Activated naive CD8-positive, alpha-beta T cell treated with anti-CD3 and anti-CD28 coated beads for 36 hours (primary cell): ENCODE measurements at regions not wholly inside any gene's neighbourhood (a gene's known extent, or its start where the extent isn't known, plus 50 kb on each side); places are given as distances from the start of the nearest gene placed in this dataset.

Experiments
- DNase-seq: peaks from one replicate; pipeline ENCODE4 v3.0.0; 2021
- H3K27ac Mint-ChIP-seq: one replicate; pipeline ENCODE4 v1.8.0; 2022; ENCODE audit warnings: mild to moderate bottlenecking, moderate library complexity, mixed read lengths
- H3K27me3 Mint-ChIP-seq: one replicate; pipeline ENCODE4 v1.8.0; 2022; ENCODE audit warnings: mild to moderate bottlenecking, mixed read lengths
- H3K36me3 Mint-ChIP-seq: one replicate; pipeline ENCODE4 v1.8.0; 2021; ENCODE audit warnings: mild to moderate bottlenecking, mixed read lengths
- H3K4me1 Mint-ChIP-seq: one replicate; pipeline ENCODE4 v1.8.0; 2021; ENCODE audit warnings: mixed read lengths
- H3K4me3 Mint-ChIP-seq: one replicate; pipeline ENCODE4 v1.8.0; 2022; ENCODE audit warnings: mild to moderate bottlenecking, moderate library complexity, mixed read lengths
- H3K9me3 Mint-ChIP-seq: one replicate; pipeline ENCODE4 v1.8.0; 2022; ENCODE audit warnings: mixed read lengths

DNA sequence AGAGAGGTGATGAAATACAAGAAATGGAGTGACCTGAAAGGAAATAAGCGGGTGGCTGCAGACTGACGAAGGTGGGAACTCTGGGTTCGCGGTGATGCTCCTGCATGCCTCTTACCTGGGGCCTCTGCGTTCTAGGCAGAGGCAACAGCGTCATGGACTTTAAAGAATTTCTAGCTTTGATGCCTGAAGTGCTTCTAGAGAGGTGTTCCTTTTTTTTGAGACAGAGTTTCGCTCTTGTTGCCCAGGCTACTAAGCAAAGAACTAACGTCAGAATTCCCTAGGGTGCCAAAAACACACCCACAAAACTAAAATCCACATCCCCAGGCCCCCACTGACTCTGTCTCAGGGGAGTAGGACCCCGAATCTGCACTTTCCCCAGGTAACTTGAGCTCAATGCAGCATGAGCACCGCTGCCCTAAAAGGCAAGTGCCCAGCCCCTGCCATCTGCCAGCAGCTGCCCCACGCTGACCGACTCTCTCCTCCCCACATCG, 110.5 kb upstream of the ID2 start:
- Mint-ChIP-seq H3K27ac (no peak overlapping the region), H3K4me1 (peaks cover 22% of the 10 kb centered on the region), H3K9me3 (no peaks in the 10 kb centered on the region), H3K4me3 (no peak overlapping the region), H3K36me3 (no peaks in the 10 kb centered on the region), H3K27me3 (peaks cover 21% of the 10 kb centered on the region)
- no peak for DNase-seq

DNA sequence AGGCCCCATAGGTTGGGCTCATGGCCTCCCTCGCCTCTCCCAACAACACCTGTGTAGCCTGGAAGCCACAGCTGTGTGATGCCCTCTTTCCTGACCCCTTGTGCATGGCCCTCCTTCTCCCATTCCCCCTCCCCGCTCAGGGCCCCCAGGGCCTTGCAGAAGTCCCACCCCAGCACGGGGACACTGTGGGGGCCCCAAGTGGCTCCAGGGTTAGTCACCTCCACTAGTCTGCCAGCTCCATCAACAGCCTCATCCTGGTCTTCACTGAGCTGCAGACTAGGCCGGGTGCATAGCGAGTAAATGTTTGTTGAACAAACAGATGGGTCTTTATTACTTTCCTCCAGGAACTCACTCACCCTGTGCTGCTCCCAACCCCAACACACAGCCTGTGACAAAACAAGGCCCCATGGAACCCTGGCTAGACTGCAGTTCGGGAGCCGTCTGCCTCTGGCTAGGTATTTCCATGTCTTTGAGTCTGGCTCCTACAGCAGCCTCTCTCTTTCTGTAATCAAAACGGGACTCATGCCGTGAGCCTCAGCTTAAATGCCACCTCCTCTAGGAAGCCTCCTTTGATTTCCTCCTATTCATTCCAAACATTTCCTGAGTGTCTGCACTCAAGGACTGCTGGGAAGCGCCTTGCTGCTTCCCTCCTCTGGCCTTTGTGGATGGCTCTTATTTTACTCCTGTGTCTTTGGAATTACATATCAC, 109.9 kb upstream of the ID2 start:
- H3K4me3 Mint-ChIP-seq: no peak overlapping the region
- no peaks in the 10 kb centered on the region for H3K9me3 Mint-ChIP-seq
- H3K27me3 Mint-ChIP-seq: peaks cover 25% of the 10 kb centered on the region
- no peaks in the 10 kb centered on the region for H3K36me3 Mint-ChIP-seq
- H3K27ac Mint-ChIP-seq: no peak overlapping the region
- H3K4me1 Mint-ChIP-seq: peaks cover 28% of the 10 kb centered on the region
- DNase-seq: no peak

DNA sequence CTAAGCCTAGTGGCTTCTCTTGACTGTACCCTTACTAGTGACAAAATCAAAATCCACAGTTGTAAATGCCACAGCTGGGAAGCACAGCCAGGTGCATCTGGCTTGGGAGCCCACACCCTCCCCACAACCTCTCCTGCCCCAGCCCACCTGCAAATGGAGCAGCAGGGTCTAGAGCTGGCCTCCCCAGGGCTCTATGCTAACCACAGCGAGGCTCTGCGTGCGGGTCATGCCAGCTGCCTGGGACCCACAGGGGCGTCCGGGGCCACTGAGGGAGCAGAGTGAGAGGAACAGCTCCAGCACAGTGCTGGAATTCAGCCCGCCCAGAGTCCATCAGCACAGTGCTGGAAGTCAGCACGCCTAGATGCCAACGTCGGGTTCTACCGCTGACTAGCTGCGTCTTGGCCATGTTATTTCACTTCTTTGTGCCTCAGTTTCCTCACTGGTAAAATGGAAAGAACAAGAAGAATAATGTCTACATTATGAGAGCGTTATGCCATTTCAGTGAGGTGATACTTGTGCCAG, 109.1 kb upstream of the ID2 start:
- Mint-ChIP-seq H3K9me3 (no peaks in the 10 kb centered on the region), H3K4me3 (no peak overlapping the region), H3K27me3 (peaks cover 29% of the 10 kb centered on the region), H3K27ac (no peak overlapping the region), H3K4me1 (peaks cover 36% of the 10 kb centered on the region), H3K36me3 (no peaks in the 10 kb centered on the region)
- DNase-seq: no peak

DNA sequence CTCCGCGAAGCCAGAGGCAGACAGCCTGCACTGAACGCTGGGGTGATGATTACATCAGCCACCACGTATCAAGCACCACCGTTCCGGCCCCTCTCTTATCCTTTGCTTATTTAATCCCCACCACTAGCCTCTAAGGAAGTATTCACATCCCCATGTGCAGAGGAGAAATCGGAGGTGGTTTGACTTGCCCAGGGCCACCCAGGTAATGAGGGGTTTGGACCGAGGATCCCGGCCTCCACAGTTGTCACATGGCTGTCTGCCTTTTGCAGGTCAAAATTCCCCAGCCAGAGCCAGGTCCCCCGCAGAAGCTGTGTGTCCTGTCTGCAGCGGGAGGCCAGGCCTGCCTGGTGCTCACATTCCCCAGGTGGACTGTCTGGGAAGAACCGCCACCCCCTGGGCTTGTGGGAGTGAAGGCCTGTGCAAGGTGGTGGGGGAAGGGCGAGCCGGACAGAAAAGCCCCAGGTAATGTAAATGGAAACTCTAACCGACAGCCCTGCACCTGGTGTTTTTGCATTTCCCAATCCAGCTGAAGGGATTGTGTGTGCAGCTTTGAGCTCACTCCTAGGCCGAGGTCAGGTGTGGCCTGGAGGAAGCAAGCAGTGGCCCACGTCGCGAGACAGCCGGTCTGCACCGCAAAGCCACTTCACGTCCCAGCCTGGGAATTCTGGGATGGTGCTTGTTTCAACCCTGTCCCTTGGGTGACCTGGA, 108.5 kb upstream of the ID2 start:
- Mint-ChIP-seq H3K27me3 (peaks cover 35% of the 10 kb centered on the region), H3K27ac (no peak overlapping the region), H3K9me3 (no peaks in the 10 kb centered on the region), H3K4me1 (peaks cover 36% of the 10 kb centered on the region), H3K4me3 (no peak overlapping the region), H3K36me3 (no peaks in the 10 kb centered on the region)
- no peak for DNase-seq

DNA sequence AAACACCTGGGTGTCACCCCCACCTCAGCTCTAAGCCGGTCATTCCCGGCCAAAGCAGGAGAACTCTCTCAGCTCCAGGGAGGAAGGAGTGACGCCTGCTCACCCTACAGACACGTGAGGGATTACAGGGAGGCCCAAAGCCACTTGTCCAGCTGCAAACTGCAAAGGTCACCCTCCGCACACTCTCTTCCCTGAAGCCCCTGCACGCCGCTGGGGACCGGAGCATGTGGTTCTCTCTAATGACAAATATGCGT, 108.0 kb upstream of the ID2 start:
- Mint-ChIP-seq H3K9me3 (no peaks in the 10 kb centered on the region), H3K36me3 (no peaks in the 10 kb centered on the region), H3K4me3 (no peak overlapping the region), H3K27ac (no peak overlapping the region), H3K4me1 (peaks cover 36% of the 10 kb centered on the region), H3K27me3 (peaks cover 40% of the 10 kb centered on the region)
- DNase-seq: no peak

DNA sequence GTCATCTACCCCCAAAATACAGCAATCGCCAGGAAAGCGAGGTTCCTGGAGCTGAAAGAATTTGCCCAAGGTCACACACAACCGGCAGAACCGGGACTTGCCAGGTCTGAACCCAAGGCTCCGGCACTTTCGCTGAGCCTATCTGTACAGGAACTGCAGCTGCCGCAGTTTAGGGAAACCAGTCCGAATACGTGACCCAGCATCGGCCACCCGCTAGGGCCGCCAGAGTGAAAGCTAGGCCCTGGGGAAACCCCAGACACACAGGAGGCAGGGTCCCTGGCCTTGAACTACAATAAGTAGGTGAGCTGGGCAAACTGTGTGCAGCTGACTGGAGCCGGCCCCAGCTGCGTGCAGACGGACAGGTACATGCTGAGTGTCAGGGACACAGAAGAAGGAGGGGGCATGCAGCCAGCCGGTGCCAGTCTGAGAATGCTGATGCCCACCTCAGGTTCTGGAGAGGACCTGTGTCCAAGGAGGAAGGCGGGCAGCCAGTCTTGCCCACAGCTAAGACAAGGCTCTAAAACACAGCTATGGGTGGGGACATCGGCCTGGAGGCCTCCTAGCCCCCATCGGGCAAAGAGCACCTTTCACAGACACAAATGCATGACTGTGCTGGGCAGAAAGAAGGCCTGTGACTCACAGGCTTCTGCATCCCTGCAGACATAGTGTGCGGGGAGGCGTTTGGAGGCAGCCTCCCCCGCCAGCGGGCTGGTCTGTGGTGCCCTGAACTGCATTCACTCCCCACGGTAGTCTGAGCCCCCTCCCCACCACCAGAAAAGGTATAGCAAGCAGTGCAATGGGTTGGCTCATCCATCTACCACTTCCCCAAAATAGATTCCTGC, 107.4 kb upstream of the ID2 start:
- H3K4me1 Mint-ChIP-seq: peaks cover 36% of the 10 kb centered on the region
- no peaks in the 10 kb centered on the region for H3K9me3 Mint-ChIP-seq
- no peak for DNase-seq
- H3K36me3 Mint-ChIP-seq: no peaks in the 10 kb centered on the region
- peak overlapping the region; percentile 38 for H3K4me3 Mint-ChIP-seq
- peak overlapping the region; percentile 40 for H3K27ac Mint-ChIP-seq
- peaks cover 45% of the 10 kb centered on the region for H3K27me3 Mint-ChIP-seq

DNA sequence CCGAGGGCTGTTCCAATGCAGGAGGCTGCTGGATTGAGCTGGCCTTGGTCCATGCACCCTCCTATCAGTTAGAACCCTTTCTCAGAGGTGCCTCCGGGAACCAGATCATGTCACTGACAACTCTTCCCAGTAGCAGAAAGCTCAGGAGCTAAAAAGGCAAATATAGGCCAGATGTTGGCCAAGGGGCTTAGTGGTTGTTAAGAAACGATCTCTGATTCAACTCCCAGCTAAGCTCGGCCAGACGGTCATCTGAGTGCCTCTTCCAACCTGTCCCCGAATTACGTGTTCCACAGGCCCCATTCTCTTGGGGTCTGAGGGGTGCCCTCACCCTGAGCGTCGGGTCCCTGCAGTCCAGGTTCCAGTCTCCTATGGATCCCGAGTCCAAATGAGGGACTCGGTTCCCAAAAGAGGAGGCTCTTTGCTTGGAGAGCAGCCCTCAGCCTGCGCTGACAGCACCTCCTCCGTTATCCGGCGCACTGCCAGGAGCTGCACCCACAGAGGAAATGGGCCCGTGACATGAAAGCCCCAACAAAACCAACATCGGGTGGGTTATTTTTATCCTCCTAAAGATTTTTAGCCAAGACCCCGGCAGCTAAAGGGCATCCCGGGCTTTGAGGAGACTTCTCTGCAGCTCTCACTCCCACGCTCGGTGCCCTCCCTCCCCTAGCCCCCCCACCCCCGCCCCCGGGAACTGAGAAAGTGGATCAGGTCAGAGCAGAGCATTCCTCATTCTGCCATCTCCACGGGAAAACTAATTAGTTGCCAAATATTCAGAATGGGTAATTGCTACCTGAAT, 106.6 kb upstream of the ID2 start:
- Mint-ChIP-seq H3K36me3 (no peaks in the 10 kb centered on the region), H3K4me1 (peaks cover 42% of the 10 kb centered on the region), H3K9me3 (no peaks in the 10 kb centered on the region), H3K4me3 (peak overlapping the region; percentile 38), H3K27me3 (peaks cover 46% of the 10 kb centered on the region), H3K27ac (peak overlapping the region; percentile 40)
- peak; percentile 59 for DNase-seq

DNA sequence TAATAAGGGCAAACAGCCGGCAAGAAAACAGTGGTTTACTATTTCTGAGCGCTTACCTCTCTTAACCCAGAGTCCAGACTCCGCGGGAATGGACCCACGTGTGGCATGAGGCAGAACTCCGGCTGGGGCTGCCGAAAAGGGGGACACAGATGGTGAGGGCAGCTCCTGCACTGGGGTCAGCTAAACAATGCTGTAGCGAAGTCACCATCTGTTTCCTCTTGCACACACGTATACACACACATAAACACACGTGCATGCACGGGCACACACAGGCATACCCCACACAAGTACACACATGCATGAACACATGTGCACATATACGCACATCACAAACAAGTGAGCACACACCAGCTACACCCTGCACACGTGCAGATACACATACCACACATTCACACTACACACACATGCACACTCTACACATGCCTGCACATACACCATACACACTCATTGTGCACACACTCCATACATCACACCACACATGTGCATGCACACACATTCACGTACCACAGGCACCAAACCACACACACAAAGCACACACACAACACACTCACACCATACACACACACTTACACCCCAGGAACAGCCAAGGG, 105.9 kb upstream of the ID2 start:
- Mint-ChIP-seq H3K4me1 (peaks cover 46% of the 10 kb centered on the region), H3K4me3 (peak overlapping the region; percentile 2), H3K36me3 (no peaks in the 10 kb centered on the region), H3K27me3 (peaks cover 46% of the 10 kb centered on the region), H3K27ac (peak overlapping the region; percentile 1), H3K9me3 (no peaks in the 10 kb centered on the region)
- DNase-seq: no peak

DNA sequence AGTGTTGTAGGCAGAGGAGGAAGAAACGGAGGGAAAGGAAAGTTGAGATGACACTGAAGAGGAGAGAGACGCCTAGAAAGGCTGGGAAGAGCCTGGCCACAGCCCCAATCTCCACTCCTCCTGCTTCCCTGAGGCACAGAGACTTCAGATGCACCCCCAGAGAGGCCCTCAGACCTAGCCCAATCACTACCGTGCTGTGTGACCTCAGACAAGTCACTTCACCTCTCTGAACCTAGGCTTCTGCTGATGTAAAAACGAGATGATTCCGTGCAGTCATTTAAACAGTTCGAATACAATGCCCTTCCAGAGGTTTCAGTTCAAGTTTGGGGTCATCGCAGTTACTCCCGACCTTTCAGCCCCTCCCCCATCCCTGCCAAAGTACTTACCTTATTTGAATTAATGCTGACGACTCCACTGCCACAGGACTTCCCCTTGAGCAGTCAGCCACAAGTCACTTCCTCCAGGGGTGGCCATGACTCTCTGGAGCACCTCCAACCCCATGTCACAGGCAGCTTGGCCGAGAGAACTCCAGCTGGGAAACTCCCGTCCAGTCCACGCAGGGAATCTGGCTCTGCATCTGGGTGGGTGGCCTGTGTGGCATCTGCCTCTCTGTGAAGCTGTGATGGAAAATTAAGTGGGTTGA, 105.2 kb upstream of the ID2 start:
- peak; percentile 54 for DNase-seq
- Mint-ChIP-seq H3K4me1 (peaks cover 49% of the 10 kb centered on the region), H3K9me3 (no peaks in the 10 kb centered on the region), H3K27me3 (peaks cover 46% of the 10 kb centered on the region), H3K27ac (peak overlapping the region; percentile 30), H3K36me3 (no peaks in the 10 kb centered on the region), H3K4me3 (peak overlapping the region; percentile 2)

DNA sequence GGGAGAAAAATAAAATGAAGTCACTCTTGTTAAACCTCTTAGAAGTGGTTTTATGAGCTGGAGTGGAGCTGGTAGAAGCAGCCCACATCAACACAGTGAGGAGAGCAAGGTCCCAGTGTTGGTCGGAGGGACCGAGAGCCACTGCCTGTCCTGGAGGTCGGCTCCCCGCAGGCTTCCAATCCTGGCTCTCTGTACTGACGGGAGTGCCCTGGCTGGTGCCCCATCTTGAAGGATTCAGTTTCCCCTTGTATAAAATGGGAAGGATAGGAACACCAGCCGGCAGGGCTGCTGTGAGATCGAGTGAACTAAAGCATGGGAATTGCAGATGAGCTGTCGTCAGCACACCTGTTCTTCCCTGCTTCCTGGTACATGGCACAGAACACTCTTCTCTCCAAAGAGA, 104.3 kb upstream of the ID2 start:
- peaks cover 46% of the 10 kb centered on the region for H3K27me3 Mint-ChIP-seq
- no peak for DNase-seq
- H3K27ac Mint-ChIP-seq: no peak overlapping the region
- no peak overlapping the region for H3K4me3 Mint-ChIP-seq
- H3K9me3 Mint-ChIP-seq: no peaks in the 10 kb centered on the region
- H3K4me1 Mint-ChIP-seq: peaks cover 53% of the 10 kb centered on the region
- H3K36me3 Mint-ChIP-seq: no peaks in the 10 kb centered on the region

DNA sequence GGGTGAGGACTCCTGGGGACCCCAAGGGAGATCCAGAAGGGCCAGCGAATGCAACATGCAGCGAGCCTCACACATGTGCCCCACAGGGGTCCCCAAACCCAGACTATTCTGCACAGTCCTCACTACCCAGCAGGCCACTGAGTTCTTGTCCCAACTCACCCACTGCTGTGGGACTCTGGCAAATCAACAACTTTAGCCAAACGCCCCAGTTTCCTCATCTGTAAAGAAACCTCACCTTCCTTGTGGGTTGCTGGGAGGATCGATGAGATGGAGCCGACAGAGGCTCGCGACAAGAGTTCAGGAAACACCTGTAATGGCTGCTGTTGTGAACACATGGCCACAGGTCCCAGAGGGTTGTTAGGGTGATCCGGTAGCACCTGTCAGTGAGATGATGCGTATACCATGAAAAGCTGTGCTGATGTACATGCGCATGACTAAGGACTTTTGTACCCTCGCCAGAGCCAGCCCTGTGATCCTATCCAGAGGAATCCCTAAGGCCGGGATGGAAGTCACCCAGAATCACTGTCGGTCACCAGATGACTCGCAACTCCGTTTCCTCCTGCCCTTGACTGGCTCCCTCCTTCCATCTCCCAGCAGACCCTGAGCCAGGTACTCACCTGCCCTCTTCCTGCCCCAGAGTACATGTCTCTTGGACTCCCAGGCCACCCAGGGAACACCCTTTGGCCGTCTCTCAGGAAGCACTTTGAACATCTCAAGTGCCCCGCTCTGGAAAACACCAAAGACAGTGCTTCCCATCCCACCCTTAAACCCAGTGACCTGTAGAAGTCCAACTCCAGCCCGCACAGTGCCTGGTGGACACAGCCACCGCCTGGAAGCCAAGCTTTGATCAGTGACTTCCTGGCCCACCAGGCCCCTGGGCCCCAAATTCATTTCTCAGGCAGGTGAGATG, 103.3 kb upstream of the ID2 start:
- no peak for DNase-seq
- Mint-ChIP-seq H3K27ac (no peak overlapping the region), H3K9me3 (no peaks in the 10 kb centered on the region), H3K27me3 (peaks cover 43% of the 10 kb centered on the region), H3K36me3 (no peaks in the 10 kb centered on the region), H3K4me3 (no peak overlapping the region), H3K4me1 (peaks cover 59% of the 10 kb centered on the region)

DNA sequence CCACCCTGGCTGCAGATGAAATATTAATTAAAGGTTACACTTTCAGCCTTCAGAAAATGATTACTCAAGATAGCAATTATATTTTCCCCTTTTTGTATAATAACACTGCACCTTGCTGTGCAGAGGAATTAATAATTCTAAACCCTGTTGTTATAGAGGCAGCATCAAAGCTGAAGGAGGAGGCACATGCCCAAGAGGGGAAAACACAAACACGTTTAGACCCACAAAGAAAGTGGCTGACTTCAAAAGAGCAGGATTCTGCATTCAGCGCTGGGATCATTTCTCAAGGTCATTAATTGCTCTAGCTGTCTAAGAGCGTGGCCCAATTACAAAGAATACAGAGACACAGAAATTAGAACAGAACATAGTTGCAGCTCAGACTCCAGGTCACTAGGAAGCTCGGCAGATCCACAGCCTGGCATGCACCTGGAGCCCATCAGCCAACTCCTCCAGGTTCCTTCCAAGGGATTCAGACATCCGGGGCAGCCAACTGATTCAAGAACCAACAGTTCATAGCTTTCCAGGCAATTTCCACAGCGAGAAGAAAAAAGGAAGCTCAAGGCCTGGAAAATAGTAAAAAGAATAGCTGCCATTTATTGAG, 102.3 kb upstream of the ID2 start:
- DNase-seq: no peak
- Mint-ChIP-seq H3K27ac (no peak overlapping the region), H3K4me1 (peaks cover 60% of the 10 kb centered on the region), H3K27me3 (peaks cover 42% of the 10 kb centered on the region), H3K9me3 (no peaks in the 10 kb centered on the region), H3K4me3 (no peak overlapping the region), H3K36me3 (no peaks in the 10 kb centered on the region)
